ENCODE measurements at regions not wholly inside any gene's neighbourhood (a gene's known extent, or its start where the extent isn't known, plus 50 kb on each side); places are given as distances from the start of the nearest gene placed in this dataset.

GRCh38 chr14:34241185-34241711, 220.8 kb downstream of the SPTSSA start:
- Mint-ChIP-seq H3K4me1 (ENCODE audit: unreplicated experiment) (no peaks in the 10 kb centered on the region), H3K27ac (ENCODE audit: unreplicated experiment) (no peak overlapping the region), H3K9me3 (ENCODE audit: unreplicated experiment) (no peaks in the 10 kb centered on the region)

DNA sequence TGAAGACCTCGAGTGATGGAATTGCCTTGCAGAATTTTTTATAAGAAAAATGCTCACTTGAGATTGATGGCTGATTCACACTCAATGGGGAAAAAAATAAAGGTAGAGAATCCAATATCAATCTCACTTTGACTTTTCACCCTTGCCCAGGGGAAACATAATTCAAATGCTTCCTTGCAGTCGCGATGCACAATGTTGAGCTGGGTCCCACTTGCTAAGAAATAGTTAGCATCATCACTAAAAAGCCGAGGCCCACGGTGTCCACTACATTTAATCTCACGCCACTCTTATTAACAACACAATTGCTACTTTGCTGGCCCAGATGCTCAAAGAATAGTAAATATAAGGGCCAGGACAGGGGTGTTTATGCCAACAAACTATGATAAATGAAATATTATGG, 223.4 kb downstream of the SPTSSA start:
- no peak for DNase-seq (ENCODE audit: low spot score)
- Mint-ChIP-seq H3K4me1 (ENCODE audit: unreplicated experiment) (no peaks in the 10 kb centered on the region), H3K27me3 (ENCODE audit: unreplicated experiment) (peaks cover 1% of the 10 kb centered on the region), H3K36me3 (ENCODE audit: low read depth, unreplicated experiment) (no peaks in the 10 kb centered on the region), H3K4me3 (ENCODE audit: unreplicated experiment) (no peak overlapping the region), H3K9me3 (ENCODE audit: unreplicated experiment) (no peaks in the 10 kb centered on the region), H3K27ac (ENCODE audit: unreplicated experiment) (no peak overlapping the region)
- TF ChIP-seq, protein P1, sequence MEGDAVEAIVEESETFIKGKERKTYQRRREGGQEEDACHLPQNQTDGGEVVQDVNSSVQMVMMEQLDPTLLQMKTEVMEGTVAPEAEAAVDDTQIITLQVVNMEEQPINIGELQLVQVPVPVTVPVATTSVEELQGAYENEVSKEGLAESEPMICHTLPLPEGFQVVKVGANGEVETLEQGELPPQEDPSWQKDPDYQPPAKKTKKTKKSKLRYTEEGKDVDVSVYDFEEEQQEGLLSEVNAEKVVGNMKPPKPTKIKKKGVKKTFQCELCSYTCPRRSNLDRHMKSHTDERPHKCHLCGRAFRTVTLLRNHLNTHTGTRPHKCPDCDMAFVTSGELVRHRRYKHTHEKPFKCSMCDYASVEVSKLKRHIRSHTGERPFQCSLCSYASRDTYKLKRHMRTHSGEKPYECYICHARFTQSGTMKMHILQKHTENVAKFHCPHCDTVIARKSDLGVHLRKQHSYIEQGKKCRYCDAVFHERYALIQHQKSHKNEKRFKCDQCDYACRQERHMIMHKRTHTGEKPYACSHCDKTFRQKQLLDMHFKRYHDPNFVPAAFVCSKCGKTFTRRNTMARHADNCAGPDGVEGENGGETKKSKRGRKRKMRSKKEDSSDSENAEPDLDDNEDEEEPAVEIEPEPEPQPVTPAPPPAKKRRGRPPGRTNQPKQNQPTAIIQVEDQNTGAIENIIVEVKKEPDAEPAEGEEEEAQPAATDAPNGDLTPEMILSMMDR (IDR thresholded peaks at IDR 0.05; ENCODE audit: unreplicated experiment): no peak

More at GRCh38 chr14:34241185-34241711, 220.8 kb downstream of the SPTSSA start:
- Mint-ChIP-seq H3K4me3 (ENCODE audit: unreplicated experiment) (no peak overlapping the region), H3K27me3 (ENCODE audit: unreplicated experiment) (peaks cover 1% of the 10 kb centered on the region), H3K36me3 (ENCODE audit: low read depth, unreplicated experiment) (no peaks in the 10 kb centered on the region)
- TF ChIP-seq, protein P1 (IDR thresholded peaks at IDR 0.05; ENCODE audit: unreplicated experiment): no peak
- DNase-seq (ENCODE audit: low spot score): no peak

DNA sequence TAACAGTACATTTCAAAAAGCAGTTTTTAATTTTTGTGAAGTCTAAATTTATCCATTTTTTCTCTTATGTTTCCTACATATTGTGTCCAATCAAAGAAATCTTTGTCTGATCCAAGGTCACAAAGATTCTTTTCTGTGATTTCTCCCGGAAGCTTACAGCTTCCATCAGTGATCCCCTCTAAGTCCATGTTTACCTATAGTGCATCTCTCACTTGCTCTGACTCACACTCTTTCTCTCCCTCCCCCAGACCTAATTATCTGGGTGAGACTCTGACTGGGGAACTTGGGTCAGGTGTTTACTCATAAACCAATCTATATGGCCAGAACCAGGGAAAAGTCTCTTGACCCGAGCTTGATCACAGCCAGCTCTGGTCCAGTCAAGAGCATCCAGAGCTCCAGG, 224.4 kb downstream of the SPTSSA start:
- no peaks in the 10 kb centered on the region for H3K36me3 Mint-ChIP-seq (ENCODE audit: low read depth, unreplicated experiment)
- TF ChIP-seq, protein P1 (IDR thresholded peaks at IDR 0.05; ENCODE audit: unreplicated experiment): no peak

GRCh38 chr14:34237081-34237480, 225.0 kb downstream of the SPTSSA start:
- H3K9me3 Mint-ChIP-seq (ENCODE audit: unreplicated experiment): no peaks in the 10 kb centered on the region
- H3K36me3 Mint-ChIP-seq (ENCODE audit: low read depth, unreplicated experiment): no peaks in the 10 kb centered on the region
- no peak overlapping the region for H3K4me3 Mint-ChIP-seq (ENCODE audit: unreplicated experiment)
- TF ChIP-seq, protein P1 (IDR thresholded peaks at IDR 0.05; ENCODE audit: unreplicated experiment): no peak
- peaks cover 1% of the 10 kb centered on the region for H3K27me3 Mint-ChIP-seq (ENCODE audit: unreplicated experiment)
- no peaks in the 10 kb centered on the region for H3K4me1 Mint-ChIP-seq (ENCODE audit: unreplicated experiment)
- H3K27ac Mint-ChIP-seq (ENCODE audit: unreplicated experiment): no peak overlapping the region
- no peak for DNase-seq (ENCODE audit: low spot score)

More for the DNA sequence above, 224.4 kb downstream of the SPTSSA start:
- no peak overlapping the region for H3K4me3 Mint-ChIP-seq (ENCODE audit: unreplicated experiment)
- H3K27me3 Mint-ChIP-seq (ENCODE audit: unreplicated experiment): peaks cover 1% of the 10 kb centered on the region
- DNase-seq (ENCODE audit: low spot score): no peak
- H3K9me3 Mint-ChIP-seq (ENCODE audit: unreplicated experiment): no peaks in the 10 kb centered on the region
- no peak overlapping the region for H3K27ac Mint-ChIP-seq (ENCODE audit: unreplicated experiment)
- no peaks in the 10 kb centered on the region for H3K4me1 Mint-ChIP-seq (ENCODE audit: unreplicated experiment)

DNA sequence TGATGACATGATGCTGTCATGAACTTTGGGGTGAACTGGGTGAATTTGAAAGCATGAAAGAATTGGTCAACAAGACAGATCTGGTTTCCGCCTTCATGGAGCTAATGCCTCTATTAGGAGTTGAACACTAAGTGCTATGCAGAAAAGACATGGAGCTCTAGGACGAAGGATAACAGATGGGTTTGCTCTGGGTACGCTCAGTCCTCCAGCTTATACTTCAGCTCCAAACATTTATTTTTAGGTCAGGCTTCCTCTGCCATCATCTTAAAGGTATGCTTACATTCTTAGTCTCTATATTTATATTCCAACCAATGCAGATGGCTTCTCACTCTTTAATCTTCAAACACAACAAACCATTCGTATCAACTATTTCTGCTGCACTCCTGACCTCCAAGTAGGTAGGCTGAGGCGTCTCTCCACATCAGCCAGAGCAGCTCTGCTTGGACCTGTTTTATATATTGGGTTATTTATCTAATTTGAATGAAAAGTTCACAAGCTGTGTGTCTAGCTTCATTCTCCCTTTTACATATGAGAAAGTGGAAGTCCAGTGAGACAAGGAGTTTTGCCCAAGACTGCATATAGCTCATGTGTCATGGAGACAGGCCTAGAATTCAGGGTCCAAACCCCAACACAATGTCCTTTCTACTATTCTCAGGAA, 226.3 kb downstream of the SPTSSA start:
- Mint-ChIP-seq H3K36me3 (ENCODE audit: low read depth, unreplicated experiment) (no peaks in the 10 kb centered on the region), H3K27ac (ENCODE audit: unreplicated experiment) (no peak overlapping the region), H3K9me3 (ENCODE audit: unreplicated experiment) (no peaks in the 10 kb centered on the region), H3K27me3 (ENCODE audit: unreplicated experiment) (peaks cover 2% of the 10 kb centered on the region), H3K4me1 (ENCODE audit: unreplicated experiment) (peaks cover 3% of the 10 kb centered on the region), H3K4me3 (ENCODE audit: unreplicated experiment) (no peak overlapping the region)
- TF ChIP-seq, protein P1 (IDR thresholded peaks at IDR 0.05; ENCODE audit: unreplicated experiment): no peak
- DNase-seq (ENCODE audit: low spot score): no peak
